GM12878 (cell line): ENCODE measurements at regions not wholly inside any gene's neighbourhood (a gene's known extent, or its start where the extent isn't known, plus 50 kb on each side); places are given as distances from the start of the nearest gene placed in this dataset.

Source experiments
- ATAC-seq: fragments of 200-7000 bp; cut with Tn5 transposase; 3 replicates; pipeline ENCODE4 v1.9.1; 2020; ENCODE audit warnings: mild to moderate bottlenecking, moderate library complexity
- BruUV-seq: library from RNA; stranded (reverse); fragments of 400-500 nt; replicated peaks from 2 replicates; lab custom pipeline; 2021; lab: Mats Ljungman, UMichigan
- CTCF ChIA-PET: fragments of 300-600 bp; sonication (Branson Sonifier 250); formaldehyde crosslinking; extraction: SDS; loops from one replicate; lab custom pipeline; 2021; ENCODE audit warnings: inconsistent platforms; lab: Yijun Ruan, JAX
- POLR2A ChIA-PET: fragments of 350-600 bp; formaldehyde crosslinking; extraction: SDS; loops from one replicate; lab custom pipeline; 2021; ENCODE audit warnings: inconsistent platforms; lab: Charles Lee
- RAD21 ChIA-PET: fragments of 300-600 bp; sonication (Branson Sonifier 250); formaldehyde crosslinking; loops from one replicate; lab custom pipeline; 2023; ENCODE audit warnings: antibody characterized with exemption; ENCODE audit not compliant: unreplicated experiment; lab: Charles Lee
- SMC1A ChIA-PET: fragments of 300-600 bp; sonication (Branson Sonifier 250); formaldehyde crosslinking; loops from one replicate; lab custom pipeline; 2023; ENCODE audit not compliant: unreplicated experiment, uncharacterized antibody; lab: Charles Lee
- DNase-seq: peaks from one replicate; pipeline ENCODE4 v3.0.0-alpha.2; 2011; ENCODE audit warnings: low read depth, low spot score
- FAIRE-seq: peaks from 3 replicates; lab custom pipeline; 2011; peaks lifted over from hg19 to GRCh38; lab: Jason Lieb, UNC
- H2AFZ ChIP-seq: 2 replicates; pipeline ENCODE4 v1.6.0; 2011; ENCODE audit warnings: low read depth, low read length, control low read depth; ENCODE audit not compliant: control insufficient read depth
- H3K27ac ChIP-seq: 2 replicates; pipeline ENCODE4 v1.5.1; 2011; ENCODE audit warnings: control low read depth; ENCODE audit not compliant: control insufficient read depth, insufficient read depth
- H3K27me3 ChIP-seq, 2 experiments: replicated peaks in 1 of 2; 2 replicates each; pipeline versions ENCODE4 v1.6.0 to v1.6.1; 2011; ENCODE audit warnings: low read length in 1 of 2; ENCODE audit not compliant: control insufficient read depth in 2 of 2, insufficient read depth in 2 of 2
- H3K36me3 ChIP-seq, 2 experiments: 2 replicates each; pipeline ENCODE4 v1.5.1; 2011; ENCODE audit warnings: low read length in 1 of 2; ENCODE audit not compliant: control insufficient read depth in 2 of 2, insufficient read depth in 2 of 2
- H3K4me1 ChIP-seq: 2 replicates; pipeline ENCODE4 v1.6.1; 2011; ENCODE audit warnings: mild to moderate bottlenecking, low read length, moderate library complexity, mixed read lengths; ENCODE audit not compliant: control insufficient read depth, insufficient read depth
- H3K4me2 ChIP-seq: 2 replicates; pipeline ENCODE4 v1.6.0; 2011; ENCODE audit warnings: control low read depth; ENCODE audit not compliant: control insufficient read depth, insufficient read depth
- H3K4me3 ChIP-seq: fragments of 200-600 bp; sonication (generic); 2 replicates; pipeline ENCODE4 v1.5.1; 2016
- H3K79me2 ChIP-seq: 2 replicates; pipeline ENCODE4 v1.6.0; 2011; ENCODE audit warnings: low read length; ENCODE audit not compliant: control insufficient read depth, insufficient read depth
- H3K9ac ChIP-seq: 2 replicates; pipeline ENCODE4 v1.8.0; 2011; ENCODE audit warnings: low read length, control low read depth, mixed read lengths; ENCODE audit not compliant: control insufficient read depth, insufficient read depth
- H3K9me3 ChIP-seq: replicated peaks from 3 replicates; pipeline ENCODE4 v1.5.1; 2011; ENCODE audit warnings: mild to moderate bottlenecking, low read length; ENCODE audit not compliant: control insufficient read depth, insufficient read depth
- H4K20me1 ChIP-seq: 2 replicates; pipeline ENCODE4 v1.6.0; 2011; ENCODE audit not compliant: control insufficient read depth, insufficient read depth
- CBFB ChIP-seq: IDR thresholded peaks from 2 replicates; pipeline ENCODE4 v1.6.1; 2016; ENCODE audit warnings: antibody characterized with exemption, low read depth
- CREB1 ChIP-seq: IDR thresholded peaks from 2 replicates; pipeline ENCODE4 v1.6.1; 2012; ENCODE audit warnings: low read depth, mild to moderate bottlenecking, inconsistent platforms
- EGR1 ChIP-seq, 2 experiments: IDR thresholded peaks; 1 replicate in 1 of 2; 2 replicates in 1 of 2; pipeline ENCODE4 v1.6.1; 2011 to 2012; ENCODE audit warnings: low read depth in 2 of 2, low read length in 2 of 2, borderline replicate concordance in 1 of 2, mild to moderate bottlenecking in 1 of 2, moderate library complexity in 1 of 2
- FOXK2 ChIP-seq: fragments of 450-650 bp; IDR thresholded peaks from 2 replicates; pipeline ENCODE4 v1.6.1; 2017; ENCODE audit warnings: mild to moderate bottlenecking, moderate library complexity
- FOXM1 ChIP-seq: IDR thresholded peaks from 2 replicates; pipeline ENCODE4 v1.6.1; 2012; ENCODE audit warnings: low read depth, mild to moderate bottlenecking, inconsistent platforms, low read length, moderate library complexity
- GATAD2B ChIP-seq: fragments of 450-650 bp; conservative IDR thresholded peaks from 2 replicates; pipeline ENCODE4 v1.6.1; 2017; ENCODE audit warnings: low read depth, mild to moderate bottlenecking, moderate library complexity
- LARP7 ChIP-seq: fragments of 450-650 bp; IDR thresholded peaks from 2 replicates; pipeline ENCODE4 v1.6.1; 2017; ENCODE audit warnings: mild to moderate bottlenecking
- NR2F1 ChIP-seq: fragments of 450-650 bp; conservative IDR thresholded peaks from 2 replicates; pipeline ENCODE4 v1.6.1; 2017; ENCODE audit warnings: mild to moderate bottlenecking
- SRF ChIP-seq, 2 experiments: IDR thresholded peaks; 2 replicates each; pipeline ENCODE4 v1.6.1; 2011; ENCODE audit warnings: low read depth in 2 of 2, low read length in 2 of 2, mild to moderate bottlenecking in 1 of 2, moderate library complexity in 1 of 2
- STAT3 ChIP-seq: IDR thresholded peaks from 2 replicates; pipeline ENCODE4 v1.6.1; 2011; ENCODE audit warnings: low read depth, low read length, improper control_type of control experiment
- WGBS: methylation state at CpG from one replicate; pipeline ENCODE4 v1.1.6; 2016; ENCODE audit warnings: low lambda C conversion rate; ENCODE audit not compliant: insufficient replicate concordance, insufficient coverage; ENCODE audit errors: missing lambda C conversion rate; 5-methylcytosine and 5-hydroxymethylcytosine counted together
- in situ Hi-C: fragments of 300-500 bp; cut with MboI; formaldehyde crosslinking; loops from 9 replicates; pipeline ENCODE4 v1.14.3; 2018; ENCODE audit warnings: mixed read lengths
- intact Hi-C: fragments of 100-400 bp; cut with micrococcal nuclease; formaldehyde crosslinking; loops from one replicate; pipeline ENCODE4 v1.14.2; 2022; ENCODE audit not compliant: unreplicated experiment
- TF ChIP-seq, protein P1 (sequence below): fragments of 450-650 bp; IDR thresholded peaks from 2 replicates; pipeline ENCODE4 v1.6.1; 2017; ENCODE audit warnings: borderline replicate concordance
- TF ChIP-seq, protein P2 (sequence below), 3 experiments: IDR thresholded peaks in 2 of 3; conservative IDR thresholded peaks in 1 of 3; 2 replicates each; pipeline ENCODE4 v1.5.1; 2011; ENCODE audit warnings: low read depth in 3 of 3, low read length in 3 of 3, mild to moderate bottlenecking in 3 of 3, control low read depth in 2 of 3, moderate library complexity in 2 of 3, inconsistent platforms in 1 of 3, mixed read lengths in 1 of 3; ENCODE audit not compliant: control insufficient read depth in 2 of 3, insufficient read depth in 1 of 3; ENCODE audit errors: extremely low read depth in 1 of 3
- TF ChIP-seq, protein P3 (sequence below): fragments of 450-650 bp; IDR thresholded peaks from 2 replicates; pipeline ENCODE4 v1.6.1; 2017; ENCODE audit warnings: antibody characterized with exemption, mild to moderate bottlenecking, moderate library complexity

DNA sequence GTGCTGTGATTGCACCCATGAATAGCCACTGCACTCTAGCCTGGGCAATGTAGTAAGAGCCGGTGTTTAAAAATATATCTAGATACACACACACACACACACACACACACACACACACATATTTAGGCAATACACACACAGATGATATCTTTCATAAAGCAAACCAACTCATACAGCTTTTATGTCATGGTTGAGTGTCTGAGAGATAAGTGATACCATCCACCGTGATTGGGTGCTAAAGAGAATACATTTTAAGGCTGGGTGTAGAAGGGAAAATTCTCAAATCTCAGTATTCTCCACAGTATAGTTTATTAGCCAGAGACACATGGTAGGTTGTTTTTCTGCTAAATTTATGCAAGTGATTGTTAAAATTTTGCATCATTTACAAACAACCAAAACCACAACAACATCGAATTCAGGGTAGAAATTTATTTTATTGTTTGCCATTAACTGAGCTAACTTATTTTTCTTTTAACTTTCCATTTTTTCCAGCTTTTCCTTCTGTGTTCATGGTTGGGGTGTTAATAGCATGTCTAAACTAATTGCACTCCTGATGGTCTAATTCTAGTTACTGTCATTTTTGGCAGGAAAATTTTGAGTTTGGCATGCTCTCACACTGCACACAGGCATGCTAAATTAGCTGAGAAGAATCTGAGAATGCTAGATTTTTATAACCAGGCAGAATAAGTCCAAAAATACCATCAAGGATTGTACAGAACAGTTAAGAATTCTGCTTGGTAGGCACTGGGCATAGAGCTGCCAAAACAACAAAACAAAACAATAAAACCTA is 57.9 kb upstream of the SYPL1 start (continued):
- TF ChIP-seq, protein P1, sequence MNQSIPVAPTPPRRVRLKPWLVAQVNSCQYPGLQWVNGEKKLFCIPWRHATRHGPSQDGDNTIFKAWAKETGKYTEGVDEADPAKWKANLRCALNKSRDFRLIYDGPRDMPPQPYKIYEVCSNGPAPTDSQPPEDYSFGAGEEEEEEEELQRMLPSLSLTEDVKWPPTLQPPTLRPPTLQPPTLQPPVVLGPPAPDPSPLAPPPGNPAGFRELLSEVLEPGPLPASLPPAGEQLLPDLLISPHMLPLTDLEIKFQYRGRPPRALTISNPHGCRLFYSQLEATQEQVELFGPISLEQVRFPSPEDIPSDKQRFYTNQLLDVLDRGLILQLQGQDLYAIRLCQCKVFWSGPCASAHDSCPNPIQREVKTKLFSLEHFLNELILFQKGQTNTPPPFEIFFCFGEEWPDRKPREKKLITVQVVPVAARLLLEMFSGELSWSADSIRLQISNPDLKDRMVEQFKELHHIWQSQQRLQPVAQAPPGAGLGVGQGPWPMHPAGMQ = no peak
- TF ChIP-seq EGR1 (IDR thresholded peaks at IDR 0.05; ENCODE audit: borderline replicate concordance in 1 of 2, low read depth in 2 of 2, low read length in 2 of 2) (no peak), CREB1 (no peak), GATAD2B (no peak), LARP7 (no peak), CBFB (no peak), FOXM1 (no peak), STAT3 (no peak)

DNA sequence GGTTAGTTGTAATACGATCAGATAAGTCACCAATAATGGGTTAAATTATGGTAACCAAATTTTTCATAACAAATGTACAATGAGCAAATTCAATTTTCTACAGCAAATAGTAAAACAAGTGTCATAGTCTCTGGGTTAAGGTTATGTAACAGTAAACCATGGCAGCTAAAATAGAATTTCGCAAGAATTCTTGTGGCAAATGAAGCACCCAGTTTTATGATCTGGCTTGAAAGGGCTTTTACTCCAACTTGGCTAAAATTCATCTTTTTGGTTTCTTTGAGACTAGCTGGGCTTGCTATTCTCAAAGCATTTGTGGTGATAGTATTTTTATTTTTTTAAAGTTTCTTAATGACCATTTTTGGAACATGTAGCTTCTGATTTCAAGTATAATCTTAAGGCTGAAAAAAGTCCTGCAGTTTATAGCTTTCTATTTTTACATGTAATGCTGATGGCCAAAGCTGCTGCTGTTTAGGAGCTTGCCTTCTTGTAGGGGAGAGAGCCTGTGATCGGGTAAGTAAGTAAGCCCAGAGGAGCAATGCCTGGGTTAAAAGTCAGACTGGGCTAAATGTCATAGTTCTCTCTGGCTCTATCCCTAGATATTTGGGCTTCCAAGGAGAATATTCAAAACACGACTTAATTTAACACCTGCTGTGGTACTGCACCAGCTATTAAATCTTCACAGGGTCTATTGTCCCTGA is 55.5 kb upstream of the SYPL1 start:
- ATAC-seq (no peak), FAIRE-seq (no peak), DNase-seq (no peak)
- WGBS = 42% methylated on average over 4 of the region's 4 CpGs
- no peaks in the 10 kb centered on the region for H3K27me3 ChIP-seq
- H3K27ac ChIP-seq = no peak overlapping the region
- H3K9ac ChIP-seq = no peak overlapping the region
- ChIA-PET CTCF (interaction anchor here (0.5 to 14.5 kb wide), 37 partner anchors 9 to 593 kb away, joined by 3 to 530 read pairs (median 4); no protein-coding TSS in a partner anchor), SMC1A (interaction anchor here (0.5 to 17.7 kb wide), 17 partner anchors 9 to 609 kb away, joined by 3 to 390 read pairs (median 4); partner anchors contain the start of gene NAMPT), RAD21 (interaction anchor here (0.9 to 6.9 kb wide), 7 partner anchors 10 to 407 kb away, joined by 3 to 71 read pairs (median 6); no protein-coding TSS in a partner anchor), POLR2A (interaction anchor here (0.6 to 0.8 kb wide), 2 partner anchors 96 to 941 kb away, joined by 3 read pairs; no protein-coding TSS in a partner anchor)
- no peaks in the 10 kb centered on the region for H3K4me1 ChIP-seq
- peaks cover 6% of the 10 kb centered on the region; the same call in 2 of the 3 replicates for H3K9me3 ChIP-seq
- BruUV-seq = no TSS peak
- no peak overlapping the region for H2AFZ ChIP-seq
- in situ Hi-C loops = loop anchor here (5.0 kb wide), 1 partner anchor 405 kb away; no protein-coding TSS in a partner anchor
- H4K20me1 ChIP-seq = no peaks in the 10 kb centered on the region
- no peak overlapping the region for H3K4me3 ChIP-seq
- H3K36me3 ChIP-seq = no peaks in the 10 kb centered on the region
- intact Hi-C loops = no loop called here
- TF ChIP-seq, protein P2, sequence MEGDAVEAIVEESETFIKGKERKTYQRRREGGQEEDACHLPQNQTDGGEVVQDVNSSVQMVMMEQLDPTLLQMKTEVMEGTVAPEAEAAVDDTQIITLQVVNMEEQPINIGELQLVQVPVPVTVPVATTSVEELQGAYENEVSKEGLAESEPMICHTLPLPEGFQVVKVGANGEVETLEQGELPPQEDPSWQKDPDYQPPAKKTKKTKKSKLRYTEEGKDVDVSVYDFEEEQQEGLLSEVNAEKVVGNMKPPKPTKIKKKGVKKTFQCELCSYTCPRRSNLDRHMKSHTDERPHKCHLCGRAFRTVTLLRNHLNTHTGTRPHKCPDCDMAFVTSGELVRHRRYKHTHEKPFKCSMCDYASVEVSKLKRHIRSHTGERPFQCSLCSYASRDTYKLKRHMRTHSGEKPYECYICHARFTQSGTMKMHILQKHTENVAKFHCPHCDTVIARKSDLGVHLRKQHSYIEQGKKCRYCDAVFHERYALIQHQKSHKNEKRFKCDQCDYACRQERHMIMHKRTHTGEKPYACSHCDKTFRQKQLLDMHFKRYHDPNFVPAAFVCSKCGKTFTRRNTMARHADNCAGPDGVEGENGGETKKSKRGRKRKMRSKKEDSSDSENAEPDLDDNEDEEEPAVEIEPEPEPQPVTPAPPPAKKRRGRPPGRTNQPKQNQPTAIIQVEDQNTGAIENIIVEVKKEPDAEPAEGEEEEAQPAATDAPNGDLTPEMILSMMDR (IDR thresholded peaks at IDR 0.05 in 2 of 3, conservative IDR thresholded peaks at IDR 0.05 in 1 of 3; ENCODE audit: control insufficient read depth in 2 of 3, extremely low read depth in 1 of 3, insufficient read depth in 1 of 3, low read depth in 3 of 3, low read length in 3 of 3) = no peak
- TF ChIP-seq NR2F1 (no peak), SRF (IDR thresholded peaks at IDR 0.05; ENCODE audit: low read depth in 2 of 2, low read length in 2 of 2) (no peak), FOXK2 (no peak)
- TF ChIP-seq, protein P3, sequence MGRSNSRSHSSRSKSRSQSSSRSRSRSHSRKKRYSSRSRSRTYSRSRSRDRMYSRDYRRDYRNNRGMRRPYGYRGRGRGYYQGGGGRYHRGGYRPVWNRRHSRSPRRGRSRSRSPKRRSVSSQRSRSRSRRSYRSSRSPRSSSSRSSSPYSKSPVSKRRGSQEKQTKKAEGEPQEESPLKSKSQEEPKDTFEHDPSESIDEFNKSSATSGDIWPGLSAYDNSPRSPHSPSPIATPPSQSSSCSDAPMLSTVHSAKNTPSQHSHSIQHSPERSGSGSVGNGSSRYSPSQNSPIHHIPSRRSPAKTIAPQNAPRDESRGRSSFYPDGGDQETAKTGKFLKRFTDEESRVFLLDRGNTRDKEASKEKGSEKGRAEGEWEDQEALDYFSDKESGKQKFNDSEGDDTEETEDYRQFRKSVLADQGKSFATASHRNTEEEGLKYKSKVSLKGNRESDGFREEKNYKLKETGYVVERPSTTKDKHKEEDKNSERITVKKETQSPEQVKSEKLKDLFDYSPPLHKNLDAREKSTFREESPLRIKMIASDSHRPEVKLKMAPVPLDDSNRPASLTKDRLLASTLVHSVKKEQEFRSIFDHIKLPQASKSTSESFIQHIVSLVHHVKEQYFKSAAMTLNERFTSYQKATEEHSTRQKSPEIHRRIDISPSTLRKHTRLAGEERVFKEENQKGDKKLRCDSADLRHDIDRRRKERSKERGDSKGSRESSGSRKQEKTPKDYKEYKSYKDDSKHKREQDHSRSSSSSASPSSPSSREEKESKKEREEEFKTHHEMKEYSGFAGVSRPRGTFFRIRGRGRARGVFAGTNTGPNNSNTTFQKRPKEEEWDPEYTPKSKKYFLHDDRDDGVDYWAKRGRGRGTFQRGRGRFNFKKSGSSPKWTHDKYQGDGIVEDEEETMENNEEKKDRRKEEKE = no peak
- no peak overlapping the region for H3K4me2 ChIP-seq
- no peaks in the 10 kb centered on the region for H3K79me2 ChIP-seq
